Upper lobe of left lung (tissue), 6 donors: ENCODE measurements at regions not wholly inside any gene's neighbourhood (a gene's known extent, or its start where the extent isn't known, plus 50 kb on each side); places are given as distances from the start of the nearest gene placed in this dataset.
A peak's percentile ranks its signal among the peaks of the same experiment; 100 is the strongest.

Source experiments
- ATAC-seq, 2 donors: fragments of 200-7000 bp; cut with Tn5 transposase; one replicate each; pipeline ENCODE4 v1.9.1; 2022; ENCODE audit warnings: mild to moderate bottlenecking in 2 of 2, moderate library complexity in 2 of 2; ENCODE audit not compliant: low FRiP score in 2 of 2
- DNase-seq, 2 donors: peaks; one replicate each; pipeline ENCODE4 v3.0.0-alpha.2; 2019 to 2020
- H3K27ac ChIP-seq, 4 donors: fragments of 200-600 bp; sonication (generic); one replicate each; pipeline ENCODE4 v1.5.1; 2016 to 2019
- H3K27me3 ChIP-seq, 4 donors: fragments of 200-600 bp; sonication (generic); one replicate each; pipeline ENCODE4 v1.5.1; 2017 to 2019
- H3K36me3 ChIP-seq, 4 donors: fragments of 200-600 bp; sonication (generic); one replicate each; pipeline ENCODE4 v1.5.1; 2016 to 2019
- H3K4me1 ChIP-seq, 4 donors: fragments of 200-600 bp; sonication (generic); one replicate each; pipeline ENCODE4 v1.5.1; 2018 to 2019
- H3K4me3 ChIP-seq, 4 donors: fragments of 200-600 bp; sonication (generic); one replicate each; pipeline ENCODE4 v1.5.1; 2017 to 2019; ENCODE audit warnings: mild to moderate bottlenecking in 2 of 4, moderate library complexity in 1 of 4
- H3K9me3 ChIP-seq, 4 donors: fragments of 200-600 bp; sonication (generic); one replicate each; pipeline ENCODE4 v1.5.1; 2018 to 2019
- EP300 ChIP-seq, 4 donors: sonication (generic); formaldehyde crosslinking; IDR thresholded peaks; one replicate each; pipeline ENCODE4 v1.5.1; 2017; ENCODE audit warnings: antibody characterized with exemption in 4 of 4, control low read depth in 2 of 4
- POLR2A ChIP-seq, 4 donors: fragments of 450-650 bp; IDR thresholded peaks; one replicate each; pipeline ENCODE4 v1.5.1; 2016 to 2017; ENCODE audit warnings: antibody characterized with exemption in 4 of 4, mild to moderate bottlenecking in 2 of 4
- POLR2AphosphoS5 ChIP-seq, 2 donors: sonication (generic); formaldehyde crosslinking; IDR thresholded peaks; one replicate each; pipeline ENCODE4 v1.5.1; 2017; ENCODE audit warnings: antibody characterized with exemption in 2 of 2
- WGBS, 2 donors: methylation state at CpG; one replicate each; pipeline ENCODE4 v1.1.5; 2017 to 2018; 5-methylcytosine and 5-hydroxymethylcytosine counted together
- TF ChIP-seq, protein P1 (sequence below), 6 experiments: fragments of 450-650 bp in 4 of 6; fragments of 200-600 bp in 2 of 6; sonication (generic) in 2 of 6; IDR thresholded peaks; one replicate each; pipeline ENCODE4 v1.5.1; 2016 to 2019; ENCODE audit warnings: antibody characterized with exemption in 6 of 6
- donor health status: DM: no; HTN: no; CAD: no; lungs with moderate emphysema.
- donor health status: DM: no; HTN: yes; CAD: no; lungs with severe emphysema.

- Histone ChIP-seq H3K27me3 (no peaks in the 10 kb centered on the region), H3K4me1 (no peaks in the 10 kb centered on the region), H3K9me3 (no peaks in the 10 kb centered on the region), H3K4me3 (no peak overlapping the region), H3K36me3 (no peaks in the 10 kb centered on the region), H3K27ac (no peak overlapping the region)
- WGBS, 2 donors: 75 to 85% methylated on average over 3 of the region's 3 CpGs
- ATAC-seq (no peak), DNase-seq (no peak)
- TF ChIP-seq POLR2A (IDR thresholded peaks at IDR 0.05): no peak
- no peak for TF ChIP-seq EP300 (IDR thresholded peaks at IDR 0.05)
- TF ChIP-seq POLR2AphosphoS5 (IDR thresholded peaks at IDR 0.05): no peak
Measured at GRCh38 chr20:20939006-20939405, 167.2 kb downstream of the LINC00237 start.

- Histone ChIP-seq H3K27ac (no peak overlapping the region), H3K4me1 (no peaks in the 10 kb centered on the region), H3K27me3 (no peaks in the 10 kb centered on the region), H3K36me3 (no peaks in the 10 kb centered on the region), H3K9me3 (no peaks in the 10 kb centered on the region), H3K4me3 (no peak overlapping the region)
- TF ChIP-seq POLR2A (IDR thresholded peaks at IDR 0.05): no peak
- TF ChIP-seq, protein P1, sequence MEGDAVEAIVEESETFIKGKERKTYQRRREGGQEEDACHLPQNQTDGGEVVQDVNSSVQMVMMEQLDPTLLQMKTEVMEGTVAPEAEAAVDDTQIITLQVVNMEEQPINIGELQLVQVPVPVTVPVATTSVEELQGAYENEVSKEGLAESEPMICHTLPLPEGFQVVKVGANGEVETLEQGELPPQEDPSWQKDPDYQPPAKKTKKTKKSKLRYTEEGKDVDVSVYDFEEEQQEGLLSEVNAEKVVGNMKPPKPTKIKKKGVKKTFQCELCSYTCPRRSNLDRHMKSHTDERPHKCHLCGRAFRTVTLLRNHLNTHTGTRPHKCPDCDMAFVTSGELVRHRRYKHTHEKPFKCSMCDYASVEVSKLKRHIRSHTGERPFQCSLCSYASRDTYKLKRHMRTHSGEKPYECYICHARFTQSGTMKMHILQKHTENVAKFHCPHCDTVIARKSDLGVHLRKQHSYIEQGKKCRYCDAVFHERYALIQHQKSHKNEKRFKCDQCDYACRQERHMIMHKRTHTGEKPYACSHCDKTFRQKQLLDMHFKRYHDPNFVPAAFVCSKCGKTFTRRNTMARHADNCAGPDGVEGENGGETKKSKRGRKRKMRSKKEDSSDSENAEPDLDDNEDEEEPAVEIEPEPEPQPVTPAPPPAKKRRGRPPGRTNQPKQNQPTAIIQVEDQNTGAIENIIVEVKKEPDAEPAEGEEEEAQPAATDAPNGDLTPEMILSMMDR (IDR thresholded peaks at IDR 0.05): no peak
- TF ChIP-seq EP300 (IDR thresholded peaks at IDR 0.05): no peak
- TF ChIP-seq POLR2AphosphoS5 (IDR thresholded peaks at IDR 0.05): no peak
- peak in 1 of 2 donors; percentile 15 for DNase-seq
- no peak for ATAC-seq
- WGBS, 2 donors: 71 to 80% methylated on average over 7 of the region's 7 CpGs
Measured at GRCh38 chr20:20938599-20938998, 167.6 kb downstream of the LINC00237 start.

DNA sequence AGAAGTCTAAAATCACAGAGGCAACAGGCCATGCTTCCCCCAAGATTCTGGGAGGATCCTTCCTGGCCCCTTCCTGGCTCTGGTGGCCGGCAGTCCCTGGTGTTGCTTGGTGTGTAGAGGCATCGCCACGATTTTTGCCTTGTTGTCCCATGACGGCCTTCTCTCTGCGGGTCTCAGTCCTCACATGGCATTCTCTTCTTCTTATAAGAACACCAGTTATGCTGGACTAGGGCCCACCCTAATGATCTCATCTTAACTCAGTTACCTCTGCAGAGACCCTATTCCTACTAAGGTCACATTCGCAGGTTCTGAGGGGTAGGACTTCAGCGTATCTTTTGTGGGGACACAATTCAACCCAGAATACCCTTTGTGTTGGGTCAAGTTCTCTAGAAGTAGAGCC, 168.0 kb downstream of the LINC00237 start:
- Histone ChIP-seq H3K27me3 (no peaks in the 10 kb centered on the region), H3K9me3 (no peaks in the 10 kb centered on the region), H3K4me3 (no peak overlapping the region), H3K4me1 (no peaks in the 10 kb centered on the region), H3K36me3 (no peaks in the 10 kb centered on the region), H3K27ac (no peak overlapping the region)
- no peak for TF ChIP-seq POLR2A (IDR thresholded peaks at IDR 0.05)
- ATAC-seq: no peak
- WGBS, 2 donors: 92 to 96% methylated on average over 7 of the region's 7 CpGs
- DNase-seq: no peak

GRCh38 chr20:20933142-20933958, 172.8 kb downstream of the LINC00237 start:
- Histone ChIP-seq H3K4me1 (no peaks in the 10 kb centered on the region), H3K36me3 (no peaks in the 10 kb centered on the region), H3K27me3 (no peaks in the 10 kb centered on the region), H3K27ac (no peak overlapping the region), H3K4me3 (no peak overlapping the region), H3K9me3 (no peaks in the 10 kb centered on the region)
- peak in 1 of 2 donors; percentile 19 for ATAC-seq
- DNase-seq: peak in 1 of 2 donors; percentile 40
- TF ChIP-seq, protein P1 (IDR thresholded peaks at IDR 0.05): no peak
- TF ChIP-seq POLR2A (IDR thresholded peaks at IDR 0.05) (no peak), EP300 (IDR thresholded peaks at IDR 0.05) (no peak), POLR2AphosphoS5 (IDR thresholded peaks at IDR 0.05) (no peak)
- WGBS, 2 donors: 84 to 85% methylated on average over 19 of the region's 19 CpGs

- no peaks in the 10 kb centered on the region for H3K9me3 ChIP-seq
- H3K27me3 ChIP-seq: no peaks in the 10 kb centered on the region
- no peak overlapping the region for H3K27ac ChIP-seq
- ATAC-seq (no peak), DNase-seq (no peak)
- 86 to 91% methylated on average over 5 of the region's 5 CpGs for WGBS, 2 donors
- no peak for TF ChIP-seq POLR2AphosphoS5 (IDR thresholded peaks at IDR 0.05)
- TF ChIP-seq, protein P1 (IDR thresholded peaks at IDR 0.05): no peak
- TF ChIP-seq EP300 (IDR thresholded peaks at IDR 0.05): no peak
- TF ChIP-seq POLR2A (IDR thresholded peaks at IDR 0.05): no peak
- no peaks in the 10 kb centered on the region for H3K4me1 ChIP-seq
- no peak overlapping the region for H3K4me3 ChIP-seq
- no peaks in the 10 kb centered on the region for H3K36me3 ChIP-seq
Measured at GRCh38 chr20:20932156-20932555, 174.0 kb downstream of the LINC00237 start.

DNA sequence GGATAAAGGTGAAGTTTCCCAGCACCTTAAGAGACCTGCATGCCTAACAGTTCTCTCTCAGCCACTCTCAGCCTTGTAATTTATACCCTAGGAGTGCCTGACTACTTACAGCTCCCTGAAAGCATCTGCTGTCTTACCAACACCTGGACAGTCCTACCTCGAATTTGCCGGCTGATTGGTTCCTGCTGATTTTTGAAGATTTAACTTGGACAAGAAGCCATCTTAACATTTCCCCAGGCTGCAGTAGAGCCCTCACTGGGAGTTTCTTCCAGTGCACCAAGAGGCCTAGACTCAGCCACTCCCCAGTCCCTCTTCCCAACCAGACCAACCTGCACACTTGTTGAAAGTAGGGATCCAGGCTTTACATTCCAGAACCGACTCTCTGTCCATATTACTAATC, 174.5 kb downstream of the LINC00237 start:
- ATAC-seq: no peak
- no peaks in the 10 kb centered on the region for H3K36me3 ChIP-seq
- 76 to 80% methylated on average over 3 of the region's 3 CpGs for WGBS, 2 donors

More for the DNA sequence above, 174.5 kb downstream of the LINC00237 start:
- TF ChIP-seq POLR2A (IDR thresholded peaks at IDR 0.05) (no peak), POLR2AphosphoS5 (IDR thresholded peaks at IDR 0.05) (no peak), EP300 (IDR thresholded peaks at IDR 0.05) (no peak)
- TF ChIP-seq, protein P1 (IDR thresholded peaks at IDR 0.05): no peak
- no peaks in the 10 kb centered on the region for H3K9me3 ChIP-seq
- H3K4me3 ChIP-seq: no peak overlapping the region
- no peak overlapping the region for H3K27ac ChIP-seq
- no peaks in the 10 kb centered on the region for H3K4me1 ChIP-seq
- no peaks in the 10 kb centered on the region for H3K27me3 ChIP-seq
- no peak for DNase-seq
